ENCODE measurements at regions not wholly inside any gene's neighbourhood (a gene's known extent, or its start where the extent isn't known, plus 50 kb on each side); places are given as distances from the start of the nearest gene placed in this dataset.

DNA sequence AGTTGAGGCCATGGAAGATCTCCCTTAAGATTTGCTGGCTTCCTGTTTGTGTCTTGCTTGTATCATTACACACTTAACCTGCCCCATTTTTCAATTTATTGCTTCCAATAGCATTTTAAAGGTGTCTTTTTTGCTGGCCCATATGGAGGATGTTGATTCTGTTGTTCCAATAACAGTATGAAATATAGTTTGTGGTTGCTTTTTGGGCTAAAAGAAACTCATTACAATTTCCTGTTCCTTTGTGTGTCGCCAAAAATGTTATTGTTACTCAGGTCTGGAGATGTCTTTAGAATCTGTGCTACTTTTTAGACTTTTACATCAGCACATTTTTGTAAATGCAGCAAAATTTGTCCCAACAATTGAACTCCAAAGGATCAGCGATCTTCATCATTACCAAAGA is 234.0 kb upstream of the ITGA4 start:
- TF ChIP-seq, protein P1, sequence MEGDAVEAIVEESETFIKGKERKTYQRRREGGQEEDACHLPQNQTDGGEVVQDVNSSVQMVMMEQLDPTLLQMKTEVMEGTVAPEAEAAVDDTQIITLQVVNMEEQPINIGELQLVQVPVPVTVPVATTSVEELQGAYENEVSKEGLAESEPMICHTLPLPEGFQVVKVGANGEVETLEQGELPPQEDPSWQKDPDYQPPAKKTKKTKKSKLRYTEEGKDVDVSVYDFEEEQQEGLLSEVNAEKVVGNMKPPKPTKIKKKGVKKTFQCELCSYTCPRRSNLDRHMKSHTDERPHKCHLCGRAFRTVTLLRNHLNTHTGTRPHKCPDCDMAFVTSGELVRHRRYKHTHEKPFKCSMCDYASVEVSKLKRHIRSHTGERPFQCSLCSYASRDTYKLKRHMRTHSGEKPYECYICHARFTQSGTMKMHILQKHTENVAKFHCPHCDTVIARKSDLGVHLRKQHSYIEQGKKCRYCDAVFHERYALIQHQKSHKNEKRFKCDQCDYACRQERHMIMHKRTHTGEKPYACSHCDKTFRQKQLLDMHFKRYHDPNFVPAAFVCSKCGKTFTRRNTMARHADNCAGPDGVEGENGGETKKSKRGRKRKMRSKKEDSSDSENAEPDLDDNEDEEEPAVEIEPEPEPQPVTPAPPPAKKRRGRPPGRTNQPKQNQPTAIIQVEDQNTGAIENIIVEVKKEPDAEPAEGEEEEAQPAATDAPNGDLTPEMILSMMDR (IDR thresholded peaks at IDR 0.05) = no peak
- no peak for TF ChIP-seq POLR2A (IDR thresholded peaks at IDR 0.05; ENCODE audit: low read depth)
- no peak for TF ChIP-seq EP300 (IDR thresholded peaks at IDR 0.05)

All from esophagus muscularis mucosa (tissue), 4 donors.